Thyroid gland (tissue), 4 donors: ENCODE measurements at regions not wholly inside any gene's neighbourhood (a gene's known extent, or its start where the extent isn't known, plus 50 kb on each side); places are given as distances from the start of the nearest gene placed in this dataset.

Source experiments
- CTCF ChIP-seq, 6 experiments: fragments of 200-600 bp in 3 of 6; fragments of 450-650 bp in 3 of 6; sonication (generic) in 3 of 6; IDR thresholded peaks; one replicate each; pipeline ENCODE4 v1.5.1; 2016 to 2019; ENCODE audit warnings: antibody characterized with exemption in 6 of 6, mild to moderate bottlenecking in 2 of 6, inconsistent platforms in 1 of 6, moderate library complexity in 1 of 6
- POLR2A ChIP-seq, 2 donors: fragments of 450-650 bp; IDR thresholded peaks; one replicate each; pipeline ENCODE4 v1.6.1; 2017; ENCODE audit warnings: antibody characterized with exemption in 2 of 2, mild to moderate bottlenecking in 2 of 2, moderate library complexity in 1 of 2

- TF ChIP-seq CTCF (IDR thresholded peaks at IDR 0.05) (no peak), POLR2A (IDR thresholded peaks at IDR 0.05) (no peak)
Observed at GRCh38 chr2:60329225-60329624, 224.2 kb downstream of the BCL11A start.
